ENCODE measurements at regions not wholly inside any gene's neighbourhood (a gene's known extent, or its start where the extent isn't known, plus 50 kb on each side); places are given as distances from the start of the nearest gene placed in this dataset.
A peak's percentile ranks its signal among the peaks of the same experiment; 100 is the strongest.

- CTCF ChIA-PET, result no interaction called here
- no peaks in the 10 kb centered on the region for H3K9me2 ChIP-seq (ENCODE audit: insufficient read depth)
- TF ChIP-seq EZH2 (IDR thresholded peaks at IDR 0.05; ENCODE audit: low read depth) (no peak), CTCF (conservative IDR thresholded peaks at IDR 0.05) (no peak)
- POLR2A ChIA-PET (ENCODE audit: unreplicated experiment), result no interaction called here
- no peaks in the 10 kb centered on the region for H3K36me3 ChIP-seq (ENCODE audit: low read depth)
- no peak overlapping the region for H2AFZ ChIP-seq
- intact Hi-C loops (cut with micrococcal nuclease; ENCODE audit: unreplicated experiment), result no loop called here
- DNase-seq, result no peak
- H3K27me3 ChIP-seq (ENCODE audit: insufficient read depth, low read depth), result no peaks in the 10 kb centered on the region
- no peaks in the 10 kb centered on the region for H3K79me2 ChIP-seq (ENCODE audit: low read depth)
- H3K4me3 ChIP-seq, result no peak overlapping the region
- H3K27ac ChIP-seq, result no peak overlapping the region
- no peaks in the 10 kb centered on the region for H3F3A ChIP-seq (ENCODE audit: insufficient read depth, low read depth)
- no peak overlapping the region for H3K4me2 ChIP-seq
- H3K9me3 ChIP-seq (ENCODE audit: insufficient read depth, low read depth), result no peaks in the 10 kb centered on the region
- H3K4me1 ChIP-seq (replicated peaks; ENCODE audit: insufficient read depth), result peaks cover 22% of the 10 kb centered on the region; the same call in 1 of the 2 replicates
- H4K20me1 ChIP-seq (ENCODE audit: insufficient read depth), result no peaks in the 10 kb centered on the region
- BruUV-seq (replicated peaks), result no TSS peak
Measured at GRCh38 chr6:109301418-109301817, 80.8 kb downstream of the CD164 start.

- H3K27ac ChIP-seq, result no peak overlapping the region
- H3K79me2 ChIP-seq (ENCODE audit: low read depth), result no peaks in the 10 kb centered on the region
- H3K9me3 ChIP-seq (ENCODE audit: insufficient read depth, low read depth), result no peaks in the 10 kb centered on the region
- H3K4me2 ChIP-seq, result no peak overlapping the region
- H3K4me3 ChIP-seq, result no peak overlapping the region
- CTCF ChIA-PET, result no interaction called here
- H3K4me1 ChIP-seq (replicated peaks; ENCODE audit: insufficient read depth), result peaks cover 22% of the 10 kb centered on the region; the same call in 1 of the 2 replicates
- POLR2A ChIA-PET (ENCODE audit: unreplicated experiment), result no interaction called here
- intact Hi-C loops (cut with micrococcal nuclease; ENCODE audit: unreplicated experiment), result no loop called here
- BruUV-seq (replicated peaks), result no TSS peak
- no peak overlapping the region for H2AFZ ChIP-seq
- DNase-seq, result no peak
- H3F3A ChIP-seq (ENCODE audit: insufficient read depth, low read depth), result no peaks in the 10 kb centered on the region
- H4K20me1 ChIP-seq (ENCODE audit: insufficient read depth), result no peaks in the 10 kb centered on the region
- H3K27me3 ChIP-seq (ENCODE audit: insufficient read depth, low read depth), result no peaks in the 10 kb centered on the region
- no peaks in the 10 kb centered on the region for H3K9me2 ChIP-seq (ENCODE audit: insufficient read depth)
- H3K36me3 ChIP-seq (ENCODE audit: low read depth), result no peaks in the 10 kb centered on the region
- TF ChIP-seq EZH2 (IDR thresholded peaks at IDR 0.05; ENCODE audit: low read depth), result no peak
- TF ChIP-seq CTCF (conservative IDR thresholded peaks at IDR 0.05), result no peak
Measured at GRCh38 chr6:109300874-109301273, 81.4 kb downstream of the CD164 start.

GRCh38 chr6:109299776-109300564 is 82.3 kb downstream of the CD164 start:
- Histone ChIP-seq H3K27me3 (ENCODE audit: insufficient read depth, low read depth) (no peaks in the 10 kb centered on the region), H3K4me3 (no peak overlapping the region), H3K4me1 (replicated peaks; ENCODE audit: insufficient read depth) (peaks cover 22% of the 10 kb centered on the region; the same call in 1 of the 2 replicates), H3F3A (ENCODE audit: insufficient read depth, low read depth) (no peaks in the 10 kb centered on the region), H3K9me3 (ENCODE audit: insufficient read depth, low read depth) (no peaks in the 10 kb centered on the region), H3K9me2 (ENCODE audit: insufficient read depth) (no peaks in the 10 kb centered on the region), H3K27ac (no peak overlapping the region), H3K79me2 (ENCODE audit: low read depth) (no peaks in the 10 kb centered on the region), H3K36me3 (ENCODE audit: low read depth) (no peaks in the 10 kb centered on the region), H3K4me2 (no peak overlapping the region), H4K20me1 (ENCODE audit: insufficient read depth) (no peaks in the 10 kb centered on the region), H2AFZ (no peak overlapping the region)
- POLR2A ChIA-PET (ENCODE audit: unreplicated experiment), result no interaction called here
- no peak for TF ChIP-seq CTCF (conservative IDR thresholded peaks at IDR 0.05)
- no peak for TF ChIP-seq EZH2 (IDR thresholded peaks at IDR 0.05; ENCODE audit: low read depth)
- CTCF ChIA-PET, result no interaction called here
- intact Hi-C loops (cut with micrococcal nuclease; ENCODE audit: unreplicated experiment), result no loop called here
- DNase-seq, result peak in 1 of 2 experiments; percentile 40
- BruUV-seq (replicated peaks), result no TSS peak

Measured in PC-9 (cell line).